Suppressor macrophage treated with lipopolysaccharide for 4 hours (primary cell): ENCODE measurements at regions not wholly inside any gene's neighbourhood (a gene's known extent, or its start where the extent isn't known, plus 50 kb on each side); places are given as distances from the start of the nearest gene placed in this dataset.
"Not testable (repeated sequence)": the region's sequence is repeated elsewhere in the genome, so short reads cannot be mapped to it uniquely, and the experiment has no call there.

Experiments used
- DNase-seq: peaks from one replicate; pipeline ENCODE4 v3.0.0-alpha.2; 2020

DNA sequence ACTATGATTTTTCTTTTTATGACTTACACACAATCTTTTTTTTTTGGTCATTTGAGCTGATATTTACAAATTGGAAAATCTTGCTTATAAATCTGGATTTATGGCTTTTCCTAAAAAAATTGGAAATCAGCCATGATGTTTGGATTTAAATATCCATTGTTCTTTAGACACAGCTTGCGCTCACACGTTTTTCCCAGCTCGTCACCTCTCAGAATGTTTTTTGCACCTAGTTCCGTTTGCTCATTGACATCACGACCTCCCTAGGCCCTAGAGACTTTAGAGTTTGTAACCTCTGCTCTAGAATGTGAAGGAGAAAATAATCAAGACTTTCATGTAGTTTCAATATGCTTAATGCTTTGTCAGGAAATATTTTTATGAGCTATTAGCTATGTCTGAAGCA, 930.5 kb downstream of the TLE4 start:
- no peak for DNase-seq

DNA sequence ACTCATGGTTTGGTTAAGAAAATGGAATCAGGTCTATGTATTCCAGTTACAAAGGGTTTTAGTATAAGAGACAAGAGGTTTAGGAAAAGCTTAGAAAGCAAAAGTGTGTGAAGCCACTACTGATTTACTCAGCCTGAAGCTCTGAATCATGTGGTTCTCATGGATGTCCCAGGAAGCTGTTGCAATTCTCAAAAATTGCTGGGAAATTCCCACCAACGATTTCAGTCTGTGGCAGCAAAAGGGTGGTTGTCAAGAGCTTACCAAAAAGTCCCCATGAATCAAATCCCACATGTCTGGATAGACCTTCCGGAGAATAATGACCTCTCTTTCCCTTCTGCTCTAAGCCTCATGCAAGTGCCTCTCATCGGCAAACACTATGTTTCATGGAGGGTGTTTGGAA, 929.9 kb downstream of the TLE4 start:
- DNase-seq: peak; percentile 7

DNA sequence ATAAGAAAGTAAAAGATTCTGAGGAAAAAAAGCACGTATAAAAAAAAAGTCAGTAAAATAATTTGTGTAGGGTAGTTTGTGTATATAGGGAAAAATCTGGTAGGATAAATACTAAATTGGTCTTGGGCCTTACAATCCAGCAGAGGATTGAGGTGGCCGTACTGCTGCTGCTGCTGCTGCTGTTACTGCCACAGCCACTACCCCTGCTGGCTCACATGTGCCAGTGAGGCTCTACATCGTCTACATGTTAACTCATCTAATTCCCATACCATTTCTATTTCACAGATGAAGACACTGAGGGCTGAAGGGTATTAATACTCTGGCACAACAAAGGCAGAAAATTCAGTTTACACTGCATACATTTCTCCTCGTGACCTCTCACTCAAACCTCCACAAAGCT, 928.5 kb downstream of the TLE4 start:
- no peak for DNase-seq

DNA sequence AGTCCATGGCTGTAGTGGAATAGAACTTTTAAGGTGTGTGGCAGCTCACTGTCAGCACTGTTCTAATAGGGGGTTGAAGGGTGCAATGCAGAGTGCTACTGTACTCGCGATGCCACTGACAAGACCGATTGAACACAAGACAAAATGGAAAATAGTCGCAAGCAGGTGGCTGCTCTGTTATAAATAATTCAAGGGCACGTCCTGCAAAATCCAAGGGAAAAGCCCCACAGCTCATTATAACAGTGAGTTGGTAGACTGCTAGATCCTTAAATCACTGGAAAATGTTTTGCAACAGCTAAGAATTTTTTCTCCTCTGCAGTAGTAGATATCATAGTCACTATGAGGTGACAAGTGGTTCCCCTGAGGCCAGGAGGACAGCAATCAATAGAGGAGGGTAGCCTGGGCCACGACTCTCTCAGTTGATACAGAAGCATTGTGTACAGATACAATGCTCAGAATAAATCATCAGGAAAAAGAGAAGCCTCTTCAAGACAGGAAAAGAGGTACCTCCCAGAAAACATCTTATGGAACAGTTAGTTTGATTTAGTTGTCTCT, 926.3 kb downstream of the TLE4 start:
- DNase-seq: no peak

- no peak for DNase-seq
Measured at GRCh38 chr9:80496901-80497556, 925.3 kb downstream of the TLE4 start.

- DNase-seq: no peak
Measured at GRCh38 chr9:80493258-80493657, 921.5 kb downstream of the TLE4 start.

GRCh38 chr9:80492221-80492620, 920.5 kb downstream of the TLE4 start:
- DNase-seq: no peak

- DNase-seq: no peak
Measured at GRCh38 chr9:80491086-80491696, 919.4 kb downstream of the TLE4 start.

DNA sequence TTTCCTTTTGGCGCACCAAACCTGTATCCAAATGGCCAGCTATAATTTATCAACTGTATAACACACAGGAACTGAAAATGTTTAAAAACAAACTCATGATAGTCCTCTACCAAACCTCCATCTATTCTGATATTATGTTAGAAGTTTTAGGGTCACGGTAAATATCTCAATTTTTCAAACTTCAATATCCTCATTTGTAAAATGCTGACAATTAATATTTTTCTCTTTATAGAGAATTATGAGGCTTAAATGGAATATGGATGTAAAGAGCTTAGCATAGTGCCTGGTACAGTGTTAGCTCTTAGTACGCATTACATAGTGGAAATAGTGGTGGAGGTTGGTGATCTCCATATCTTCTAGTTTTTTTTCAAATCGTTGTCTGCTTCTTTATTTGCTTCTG, 917.6 kb downstream of the TLE4 start:
- no peak for DNase-seq

DNA sequence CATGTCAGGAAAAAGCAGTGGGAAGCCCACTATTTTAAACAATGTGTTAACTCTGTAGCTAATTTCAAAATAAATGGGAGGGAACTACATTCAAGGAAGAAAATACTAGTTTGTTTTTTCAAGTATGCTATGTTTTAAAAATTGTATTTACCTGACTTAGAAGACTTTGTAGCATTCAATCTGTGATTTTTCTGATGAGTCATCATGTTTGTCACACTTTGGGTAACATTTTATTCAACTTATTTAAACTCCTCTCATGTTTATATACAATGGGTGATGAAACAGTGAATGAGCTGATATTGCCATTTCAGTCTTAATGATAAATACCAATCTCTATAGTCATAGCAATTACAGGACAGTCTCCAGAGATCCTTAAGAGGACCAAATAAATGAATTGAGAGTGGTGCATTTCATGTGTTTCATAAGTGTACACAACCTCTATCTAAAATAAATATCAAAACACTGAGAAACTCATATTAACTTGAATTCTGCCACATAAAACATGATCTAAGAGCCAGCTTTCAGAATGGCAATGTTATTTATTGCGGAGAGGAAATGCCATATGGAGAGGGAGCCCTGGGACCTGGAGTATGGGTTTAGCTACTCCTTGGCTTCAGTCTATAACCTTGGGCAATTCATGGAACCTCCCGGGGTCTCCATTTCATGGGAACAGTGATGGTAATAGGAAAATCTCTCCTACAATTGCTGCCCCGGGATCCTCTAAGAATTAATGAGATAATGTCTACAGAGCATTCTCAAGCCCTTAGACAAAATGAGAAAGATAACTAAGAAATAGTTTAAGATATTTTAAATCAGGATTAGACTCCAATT, 913.9 kb downstream of the TLE4 start:
- no peak for DNase-seq

DNA sequence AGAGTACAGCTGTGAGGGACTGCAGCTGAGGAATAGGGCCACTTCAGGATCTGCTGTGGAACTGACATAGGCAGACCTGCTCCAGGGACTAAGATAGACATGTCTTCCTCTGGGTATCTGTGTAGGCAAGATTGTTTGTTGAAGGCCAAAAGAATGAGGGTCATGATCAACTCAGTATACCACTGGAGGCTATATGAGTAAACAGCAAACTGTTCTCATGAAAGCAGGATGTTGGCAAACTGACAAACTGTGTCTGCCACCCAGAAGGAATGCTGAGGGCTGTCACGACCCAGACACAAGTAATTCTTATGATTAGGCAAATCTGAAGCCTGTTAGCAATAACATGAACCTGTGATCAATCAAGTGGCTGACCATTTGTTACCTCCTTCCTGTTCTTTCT, 910.5 kb downstream of the TLE4 start:
- DNase-seq: not testable (repeated sequence)

DNA sequence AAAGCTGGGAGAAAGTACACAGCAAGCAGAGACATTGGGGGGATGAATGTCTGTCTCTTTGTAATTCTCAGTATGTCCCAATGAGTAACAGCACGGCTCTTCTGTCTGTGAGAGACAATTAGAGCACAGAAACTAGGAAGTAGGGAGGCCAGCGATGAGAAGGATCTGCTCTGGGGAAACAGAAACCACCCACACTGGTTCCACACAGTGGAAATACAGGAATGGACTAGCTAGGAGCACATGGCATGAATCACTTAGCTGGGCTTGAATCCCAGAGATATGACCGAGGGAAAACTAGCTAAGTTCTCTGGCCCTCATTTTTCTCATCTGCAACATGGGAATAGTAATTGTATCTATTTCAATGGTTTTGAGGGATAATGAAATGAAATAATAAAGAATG, 895.9 kb downstream of the TLE4 start:
- no peak for DNase-seq

DNA sequence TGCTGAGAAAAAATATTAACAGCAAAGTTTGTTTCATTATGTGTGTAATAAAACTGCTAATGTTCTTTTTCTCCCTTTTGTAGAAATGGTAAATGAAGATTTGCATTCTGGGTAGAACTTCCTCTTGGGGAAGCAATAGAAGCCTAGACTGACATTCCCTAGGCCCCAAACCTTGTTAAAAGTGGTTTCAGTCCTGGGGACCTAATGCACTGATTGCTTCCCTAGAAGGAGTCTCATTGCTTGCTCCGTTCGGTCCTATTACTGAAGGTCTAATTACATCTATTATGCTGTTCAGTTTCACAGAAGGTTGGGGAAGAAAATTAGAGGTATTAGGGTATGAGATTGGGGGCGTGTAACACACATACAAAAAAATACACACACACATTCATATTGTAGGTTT, 893.8 kb downstream of the TLE4 start:
- DNase-seq: no peak

- DNase-seq: no peak
Measured at GRCh38 chr9:80449513-80449912, 877.7 kb downstream of the TLE4 start.

- DNase-seq: no peak
Measured at GRCh38 chr9:80448996-80449395, 877.2 kb downstream of the TLE4 start.

- DNase-seq: no peak
Measured at GRCh38 chr9:80447876-80448275, 876.1 kb downstream of the TLE4 start.

DNA sequence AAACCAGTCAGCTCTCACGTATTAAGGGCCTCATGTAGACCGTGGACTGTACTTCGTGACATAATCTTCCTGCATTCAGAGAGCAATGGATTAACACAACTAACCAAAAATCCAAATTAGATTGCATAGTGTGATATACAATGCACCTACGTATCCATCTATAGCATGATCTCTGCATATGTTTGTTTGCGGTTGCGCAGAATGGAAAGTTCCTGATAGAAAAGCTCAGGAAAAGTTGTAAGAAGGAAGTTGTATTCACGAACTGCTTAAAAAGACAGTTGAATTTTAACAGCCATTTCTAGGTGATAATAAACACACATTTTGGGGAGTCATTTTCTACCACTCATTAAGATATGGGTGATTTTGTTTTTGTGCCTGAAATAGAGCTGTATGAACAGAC, 869.0 kb downstream of the TLE4 start:
- no peak for DNase-seq

DNA sequence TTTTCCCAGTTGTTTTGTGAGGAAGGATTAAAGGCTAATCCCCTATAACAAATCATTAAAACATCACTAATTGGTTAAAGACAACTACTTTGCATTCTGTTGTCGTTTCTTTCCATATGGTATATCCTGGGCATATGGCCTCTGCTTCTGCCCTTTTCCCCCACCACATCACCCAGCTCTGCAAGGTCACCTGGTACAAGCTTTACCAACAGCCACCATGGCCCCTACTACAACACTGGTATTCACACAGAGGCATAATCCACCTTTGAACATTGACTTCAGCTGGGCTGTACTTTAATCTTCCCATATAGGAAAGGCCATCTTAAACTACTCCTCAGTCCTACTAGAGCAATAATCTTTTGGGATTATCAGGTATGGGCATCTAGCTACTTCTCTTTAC, 866.1 kb downstream of the TLE4 start:
- DNase-seq: no peak

DNA sequence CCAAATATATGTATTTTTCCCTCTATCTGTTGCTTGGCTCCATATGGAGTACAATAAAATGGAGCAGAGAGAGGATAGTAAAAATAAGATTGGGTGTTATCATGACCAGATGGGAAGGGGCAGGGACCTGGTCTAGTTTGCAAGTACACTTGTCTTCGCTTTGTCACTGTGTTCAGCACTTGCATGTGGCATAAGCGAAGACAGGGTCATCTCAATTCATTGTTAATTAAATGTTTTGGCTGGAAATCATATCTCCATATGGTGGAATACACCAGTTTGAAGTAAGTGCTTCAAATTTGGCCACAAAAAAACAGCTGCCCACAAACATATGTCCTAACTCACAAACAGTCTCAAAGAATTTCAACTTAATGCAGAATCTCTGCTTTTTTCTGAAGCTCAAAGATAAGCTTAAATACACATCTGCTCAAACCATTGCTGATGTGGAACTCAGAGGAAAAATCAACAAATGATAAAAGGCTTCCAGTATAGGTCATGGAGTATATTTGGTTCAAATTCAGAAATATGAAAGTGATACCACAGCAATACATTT, 865.4 kb downstream of the TLE4 start:
- no peak for DNase-seq

- no peak for DNase-seq
Measured at GRCh38 chr9:80435591-80435990, 863.8 kb downstream of the TLE4 start.

GRCh38 chr9:80426992-80427391, 855.2 kb downstream of the TLE4 start:
- no peak for DNase-seq

- no peak for DNase-seq
Measured at GRCh38 chr9:80417211-80417773, 845.5 kb downstream of the TLE4 start.

DNA sequence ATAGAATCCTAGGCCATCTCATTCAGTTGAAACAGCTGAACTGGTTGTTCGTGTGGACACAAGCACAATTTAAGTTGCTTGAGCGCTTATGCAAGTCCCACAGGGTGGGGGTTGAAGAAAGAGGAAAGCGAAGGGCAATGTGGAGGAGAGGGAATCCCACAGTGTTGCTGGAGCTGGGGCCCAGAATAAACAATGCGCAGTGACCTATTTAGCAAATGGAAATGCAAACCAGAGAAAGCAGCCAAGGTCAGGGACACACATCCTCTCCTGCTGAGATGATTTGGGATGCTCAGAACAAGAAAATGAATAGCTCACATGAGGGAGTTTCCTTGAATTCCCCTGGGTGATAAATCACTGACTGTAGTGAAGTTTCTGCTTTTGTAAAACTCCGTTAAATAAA, 838.3 kb downstream of the TLE4 start:
- DNase-seq: no peak
